B cell (primary cell): ENCODE measurements at regions not wholly inside any gene's neighbourhood (a gene's known extent, or its start where the extent isn't known, plus 50 kb on each side); places are given as distances from the start of the nearest gene placed in this dataset.

Experiments
- ATAC-seq: fragments of 200-7000 bp; cut with Tn5 transposase; one replicate; pipeline ENCODE4 v1.10.0; 2021; ENCODE audit warnings: low read depth, mild to moderate bottlenecking, moderate number of reproducible peaks, moderate library complexity
- CTCF ChIA-PET: fragments of 350-600 bp; sonication (Branson Sonifier 250); formaldehyde crosslinking; loops from one replicate; lab custom pipeline; 2021; ENCODE audit warnings: antibody characterized with exemption, inconsistent platforms; lab: Charles Lee
- POLR2A ChIA-PET: fragments of 350-600 bp; sonication (Branson Sonifier 250); formaldehyde crosslinking; loops from one replicate; lab custom pipeline; 2021; ENCODE audit warnings: antibody characterized with exemption; lab: Charles Lee
- DNase-seq: peaks from one replicate; pipeline ENCODE4 v3.0.0; 2013
- H2AFZ ChIP-seq: 2 replicates; pipeline ENCODE4 v1.6.1; 2012; ENCODE audit warnings: mild to moderate bottlenecking, low read depth, low read length; ENCODE audit not compliant: insufficient read depth, poor library complexity, severe bottlenecking
- H3K27ac ChIP-seq, 2 donors: 1 replicate in 1 of 2; 2 replicates in 1 of 2; pipeline ENCODE4 v1.5.1; 2012 to 2013; ENCODE audit warnings: low read length in 2 of 2, mild to moderate bottlenecking in 2 of 2, moderate library complexity in 1 of 2
- H3K27me3 ChIP-seq, 4 experiments: fragments of 200-600 bp in 1 of 4; sonication (generic) in 1 of 4; replicated peaks in 1 of 4; 1 replicate in 2 of 4; 2 replicates in 2 of 4; pipeline versions ENCODE4 v1.6.1 to v1.7.0; 2013 to 2016; ENCODE audit warnings: low read length in 3 of 4, mild to moderate bottlenecking in 2 of 4, mixed read lengths in 1 of 4, moderate library complexity in 1 of 4; ENCODE audit not compliant: insufficient read depth in 4 of 4, control insufficient read depth in 3 of 4; ENCODE audit errors: control extremely low read depth in 1 of 4
- H3K36me3 ChIP-seq, 2 experiments: replicated peaks in 1 of 2; 1 replicate in 1 of 2; 2 replicates in 1 of 2; pipeline versions ENCODE4 v1.6.1 to v1.7.1; 2013; ENCODE audit warnings: low read length in 1 of 2; ENCODE audit not compliant: insufficient read depth in 2 of 2, control insufficient read depth in 1 of 2; ENCODE audit errors: control extremely low read depth in 1 of 2, extremely low read depth in 1 of 2
- H3K4me1 ChIP-seq, 2 donors: fragments of 200-600 bp in 1 of 2; sonication (generic) in 1 of 2; 1 replicate in 1 of 2; 2 replicates in 1 of 2; pipeline versions ENCODE4 v1.5.1 to v1.6.1; 2013 to 2017; ENCODE audit warnings: low read length in 2 of 2; ENCODE audit not compliant: control insufficient read depth in 2 of 2, insufficient read depth in 2 of 2
- H3K4me2 ChIP-seq: replicated peaks from 2 replicates; pipeline ENCODE3; 2012; ENCODE audit warnings: mild to moderate bottlenecking, low read depth, low read length; ENCODE audit not compliant: poor library complexity, severe bottlenecking
- H3K4me3 ChIP-seq, 5 experiments: fragments of 200-600 bp in 1 of 5; sonication (generic) in 1 of 5; 1 replicate in 3 of 5; 2 replicates in 2 of 5; pipeline versions ENCODE4 v1.5.1 to v1.7.0; 2011 to 2016; ENCODE audit warnings: low read length in 4 of 5, mild to moderate bottlenecking in 4 of 5, low read depth in 2 of 5, control low read depth in 1 of 5, moderate library complexity in 1 of 5; ENCODE audit not compliant: insufficient read depth in 1 of 5; ENCODE audit errors: control extremely low read depth in 1 of 5, extremely low read depth in 1 of 5
- H3K79me2 ChIP-seq: fragments of 200-600 bp; sonication (generic); one replicate; pipeline ENCODE4 v1.6.0; 2016; ENCODE audit warnings: low read length; ENCODE audit not compliant: control insufficient read depth, insufficient read depth
- H3K9ac ChIP-seq: fragments of 200-600 bp; sonication (generic); 2 replicates; pipeline ENCODE4 v1.6.1; 2017; ENCODE audit warnings: mild to moderate bottlenecking, low read length, moderate library complexity
- H3K9me3 ChIP-seq, 3 donors: one replicate each; pipeline versions ENCODE4 v1.6.1 to v1.7.1; 2013; ENCODE audit warnings: low read length in 2 of 3; ENCODE audit not compliant: control insufficient read depth in 2 of 3, insufficient read depth in 1 of 3; ENCODE audit errors: control extremely low read depth in 1 of 3
- H4K20me1 ChIP-seq: 2 replicates; pipeline ENCODE4 v1.6.0; 2012; ENCODE audit warnings: mild to moderate bottlenecking, low read length; ENCODE audit not compliant: insufficient read depth, control insufficient read depth, poor library complexity, severe bottlenecking
- H3K27ac Mint-ChIP-seq: one replicate; pipeline ENCODE4 v1.8.0; 2021; ENCODE audit warnings: mixed read lengths
- H3K27me3 Mint-ChIP-seq: one replicate; pipeline ENCODE4 v1.8.0; 2021; ENCODE audit warnings: mixed read lengths
- H3K4me1 Mint-ChIP-seq: one replicate; pipeline ENCODE4 v1.8.0; 2021; ENCODE audit warnings: mixed read lengths
- H3K4me3 Mint-ChIP-seq: one replicate; pipeline ENCODE4 v1.8.0; 2021; ENCODE audit warnings: mixed read lengths
- H3K9me3 Mint-ChIP-seq: one replicate; pipeline ENCODE4 v1.8.0; 2022; ENCODE audit warnings: mixed read lengths; ENCODE audit not compliant: insufficient read depth
- CTCF ChIP-seq: fragments of 200-600 bp; IDR thresholded peaks from one replicate; pipeline ENCODE4 v1.8.0; 2022; ENCODE audit warnings: antibody characterized with exemption, mild to moderate bottlenecking
- EZH2 ChIP-seq: IDR thresholded peaks from 2 replicates; pipeline ENCODE4 v1.6.1; 2012; ENCODE audit warnings: borderline replicate concordance, low read depth, mild to moderate bottlenecking, moderate library complexity, low read length; ENCODE audit not compliant: insufficient read depth, poor library complexity, severe bottlenecking
- WGBS: methylation state at CpG from one replicate; pipeline ENCODE4 v1.1.5; 2013; ENCODE audit warnings: missing lambda C conversion rate; ENCODE audit not compliant: insufficient coverage; 5-methylcytosine and 5-hydroxymethylcytosine counted together
- intact Hi-C: fragments of 100-400 bp; cut with micrococcal nuclease; formaldehyde crosslinking; loops from one replicate; pipeline ENCODE4 v1.10.0; 2022

- H3K79me2 ChIP-seq: no peaks in the 10 kb centered on the region
- no peak for ATAC-seq
- WGBS: 100% methylated on average over 1 of the region's 3 CpGs
Measured at GRCh38 chr5:116897291-116897690, 322.7 kb upstream of the SEMA6A start.

DNA sequence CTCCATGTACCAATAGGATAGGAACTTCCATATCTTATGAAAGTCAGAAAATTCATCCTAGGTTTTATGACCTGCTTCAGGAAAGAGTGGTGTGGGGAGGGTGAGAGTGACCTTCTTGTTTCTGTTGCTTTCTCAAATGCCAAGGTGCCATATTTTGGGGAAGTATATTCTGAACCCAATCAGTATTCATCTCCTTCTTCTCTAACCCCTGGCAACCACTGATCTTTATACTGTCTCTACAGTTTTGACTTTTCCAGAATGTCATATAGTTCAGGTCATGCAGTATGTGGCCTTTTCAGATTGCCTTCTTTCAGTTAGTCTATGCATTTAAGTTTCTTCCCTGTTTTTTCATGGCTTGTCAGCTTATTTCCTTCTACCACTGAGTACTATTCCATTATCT, 321.4 kb upstream of the SEMA6A start:
- intact Hi-C loops: no loop called here
- CTCF ChIA-PET: no interaction called here
- TF ChIP-seq EZH2 (no peak), CTCF (no peak)

More at GRCh38 chr5:116897291-116897690, 322.7 kb upstream of the SEMA6A start:
- Histone ChIP-seq H4K20me1 (no peaks in the 10 kb centered on the region), H3K9me3 (peaks cover 0 to 2% (median 0%) of the 10 kb centered on the region in 3 donors), H3K27ac (no peak overlapping the region), H3K4me3 (no peak overlapping the region), H3K36me3 (no peaks in the 10 kb centered on the region), H3K4me1 (no peaks in the 10 kb centered on the region), H2AFZ (no peak overlapping the region), H3K27me3 (no peaks in the 10 kb centered on the region), H3K9ac (no peak overlapping the region), H3K4me2 (no peak overlapping the region)
- Mint-ChIP-seq H3K27ac (no peak overlapping the region), H3K27me3 (peaks cover 5% of the 10 kb centered on the region), H3K4me1 (peaks cover 7% of the 10 kb centered on the region), H3K9me3 (no peaks in the 10 kb centered on the region), H3K4me3 (no peak overlapping the region)
- DNase-seq: no peak
- CTCF ChIA-PET: no interaction called here
- POLR2A ChIA-PET: no interaction called here
- TF ChIP-seq EZH2 (no peak), CTCF (no peak)
- intact Hi-C loops: no loop called here

More for the DNA sequence above, 321.4 kb upstream of the SEMA6A start:
- DNase-seq: no peak
- H3K4me2 ChIP-seq: no peak overlapping the region
- no peak overlapping the region for H3K27ac Mint-ChIP-seq
- H3K9me3 ChIP-seq: peaks cover 0 to 3% (median 2%) of the 10 kb centered on the region in 3 donors
- no peak overlapping the region for H3K27ac ChIP-seq
- POLR2A ChIA-PET: no interaction called here
- H3K9ac ChIP-seq: no peak overlapping the region
- no peak overlapping the region for H2AFZ ChIP-seq
- peaks cover 3% of the 10 kb centered on the region for H3K27me3 Mint-ChIP-seq
- H4K20me1 ChIP-seq: no peaks in the 10 kb centered on the region
- H3K4me1 Mint-ChIP-seq: peaks cover 7% of the 10 kb centered on the region
- H3K27me3 ChIP-seq: no peaks in the 10 kb centered on the region
- no peaks in the 10 kb centered on the region for H3K79me2 ChIP-seq
- no peaks in the 10 kb centered on the region for H3K9me3 Mint-ChIP-seq
- H3K4me1 ChIP-seq: no peaks in the 10 kb centered on the region
- H3K36me3 ChIP-seq: no peaks in the 10 kb centered on the region
- no peak for ATAC-seq
- H3K4me3 Mint-ChIP-seq: no peak overlapping the region
- H3K4me3 ChIP-seq: no peak overlapping the region
